PFSK-1 (cell line): ENCODE measurements at regions not wholly inside any gene's neighbourhood (a gene's known extent, or its start where the extent isn't known, plus 50 kb on each side); places are given as distances from the start of the nearest gene placed in this dataset.

Experiments
- FOXP2 ChIP-seq: optimal IDR thresholded peaks from 2 replicates; pipeline ENCODE3; 2011; ENCODE audit warnings: borderline replicate concordance, control low read depth, inconsistent platforms; ENCODE audit not compliant: insufficient read depth; ENCODE audit errors: extremely low read length, extremely low read depth
- POLR2AphosphoS5 ChIP-seq: IDR thresholded peaks from 2 replicates; pipeline ENCODE4 v1.6.1; 2012; ENCODE audit warnings: low read depth, mild to moderate bottlenecking, control low read depth, low read length, moderate library complexity
- REST ChIP-seq, 2 experiments: IDR thresholded peaks; 2 replicates each; pipeline versions ENCODE4 v1.6.1 to v1.8.0; 2011 to 2012; ENCODE audit warnings: low read depth in 2 of 2, low read length in 2 of 2, control low read depth in 1 of 2, inconsistent platforms in 1 of 2, mild to moderate bottlenecking in 1 of 2, moderate library complexity in 1 of 2; ENCODE audit not compliant: insufficient read depth in 1 of 2
- SIN3A ChIP-seq: IDR thresholded peaks from 2 replicates; pipeline ENCODE4 v1.6.1; 2012; ENCODE audit warnings: mild to moderate bottlenecking, low read length, moderate library complexity, borderline replicate concordance; ENCODE audit not compliant: insufficient read depth
- TAF1 ChIP-seq: IDR thresholded peaks from 2 replicates; pipeline ENCODE4 v1.6.1; 2012; ENCODE audit warnings: low read length, control low read depth, borderline replicate concordance; ENCODE audit not compliant: insufficient read depth

- TF ChIP-seq SIN3A = no peak
- TF ChIP-seq POLR2AphosphoS5 = no peak
- no peak for TF ChIP-seq TAF1
- no peak for TF ChIP-seq REST (IDR thresholded peaks at IDR 0.05; ENCODE audit: insufficient read depth in 1 of 2, low read depth in 2 of 2, low read length in 2 of 2)
- TF ChIP-seq FOXP2 = no peak
Measured at GRCh38 chr7:114854369-114854768, 67.5 kb upstream of the MDFIC start.
